ENCODE measurements at regions not wholly inside any gene's neighbourhood (a gene's known extent, or its start where the extent isn't known, plus 50 kb on each side); places are given as distances from the start of the nearest gene placed in this dataset.

DNA sequence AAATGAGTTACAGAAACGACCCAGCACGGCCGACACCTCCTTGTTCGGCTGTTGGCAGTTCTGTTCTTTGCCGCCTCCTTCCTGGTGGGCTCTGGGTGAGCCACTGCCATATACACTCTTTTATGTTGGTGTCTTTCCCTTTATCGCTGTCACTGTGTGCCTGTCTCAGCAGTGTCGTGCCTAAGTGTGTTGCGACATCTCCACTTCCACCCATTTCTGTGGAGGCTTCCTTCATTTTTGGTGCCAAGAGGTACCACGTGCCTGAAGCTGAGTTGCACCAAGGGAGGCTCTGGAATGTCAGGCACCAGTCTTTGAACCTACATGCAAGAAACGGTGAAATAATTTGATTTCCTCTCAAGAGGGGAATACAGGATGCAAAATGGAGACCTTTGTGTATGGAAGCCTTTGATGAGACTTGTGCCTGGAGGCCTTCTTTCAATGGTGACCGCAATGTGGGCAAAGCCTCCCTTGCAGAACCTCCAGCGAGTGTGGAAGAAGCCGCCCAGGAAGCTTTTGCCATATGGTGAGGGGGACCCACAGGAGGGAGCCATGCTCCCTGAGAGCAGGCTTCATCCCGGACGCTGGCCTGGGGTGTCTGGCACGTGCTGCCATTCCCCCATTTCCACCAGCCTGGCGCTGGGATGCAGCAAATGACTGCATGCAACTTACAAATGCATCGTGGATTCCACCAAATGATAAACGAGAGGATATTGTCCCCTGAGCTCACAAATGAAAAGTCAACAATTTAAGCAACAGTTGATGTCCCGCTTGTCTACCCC lies 136.2 kb downstream of the TEX29 start:
- DNase-seq, result no peak

DNA sequence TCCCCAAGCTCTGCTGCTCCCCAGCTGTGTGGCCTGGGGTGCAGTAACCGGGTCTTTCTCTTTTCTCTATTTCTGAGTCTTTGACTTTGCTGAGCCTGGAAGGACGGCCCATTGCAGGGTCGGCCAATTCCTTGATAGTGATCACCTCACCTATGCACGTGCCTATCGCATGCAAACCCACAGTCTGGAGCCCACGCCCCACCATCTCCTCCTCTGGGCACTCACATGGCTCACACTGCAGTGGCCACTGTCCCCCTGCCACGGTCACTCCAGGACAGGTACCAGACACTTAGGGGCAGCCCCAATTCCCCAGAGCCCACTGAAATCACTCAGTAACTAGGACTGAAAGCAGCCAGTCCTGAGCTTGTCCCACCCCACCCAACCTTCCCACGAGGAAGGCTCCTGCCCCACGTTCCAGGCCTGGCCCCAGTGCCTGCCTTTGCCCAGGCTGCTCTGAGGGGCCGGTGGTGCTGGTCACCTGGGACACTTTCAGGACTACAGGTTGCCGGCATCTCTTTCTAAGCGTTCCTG lies 137.6 kb downstream of the TEX29 start:
- DNase-seq, result no peak

DNA sequence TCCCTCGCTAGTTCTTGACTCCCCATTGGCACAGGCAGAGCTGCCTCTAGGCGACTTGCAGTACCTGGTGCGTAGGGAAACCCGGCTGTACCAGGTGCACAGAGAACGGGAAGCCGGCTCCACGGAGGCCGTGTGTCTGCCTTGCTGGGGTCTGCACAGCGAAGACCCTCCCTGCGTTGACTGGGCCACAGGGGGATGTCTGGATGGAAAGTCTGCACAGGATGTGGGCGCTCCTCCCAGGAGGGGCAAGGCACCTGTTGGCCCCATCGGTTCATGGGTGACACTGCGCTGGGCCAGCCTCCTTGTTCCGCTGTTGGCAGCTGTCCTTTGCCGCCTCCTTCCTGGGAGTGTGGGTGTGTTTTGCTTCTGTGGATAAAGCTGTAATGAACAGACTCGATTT lies 138.3 kb downstream of the TEX29 start:
- no peak for DNase-seq

DNA sequence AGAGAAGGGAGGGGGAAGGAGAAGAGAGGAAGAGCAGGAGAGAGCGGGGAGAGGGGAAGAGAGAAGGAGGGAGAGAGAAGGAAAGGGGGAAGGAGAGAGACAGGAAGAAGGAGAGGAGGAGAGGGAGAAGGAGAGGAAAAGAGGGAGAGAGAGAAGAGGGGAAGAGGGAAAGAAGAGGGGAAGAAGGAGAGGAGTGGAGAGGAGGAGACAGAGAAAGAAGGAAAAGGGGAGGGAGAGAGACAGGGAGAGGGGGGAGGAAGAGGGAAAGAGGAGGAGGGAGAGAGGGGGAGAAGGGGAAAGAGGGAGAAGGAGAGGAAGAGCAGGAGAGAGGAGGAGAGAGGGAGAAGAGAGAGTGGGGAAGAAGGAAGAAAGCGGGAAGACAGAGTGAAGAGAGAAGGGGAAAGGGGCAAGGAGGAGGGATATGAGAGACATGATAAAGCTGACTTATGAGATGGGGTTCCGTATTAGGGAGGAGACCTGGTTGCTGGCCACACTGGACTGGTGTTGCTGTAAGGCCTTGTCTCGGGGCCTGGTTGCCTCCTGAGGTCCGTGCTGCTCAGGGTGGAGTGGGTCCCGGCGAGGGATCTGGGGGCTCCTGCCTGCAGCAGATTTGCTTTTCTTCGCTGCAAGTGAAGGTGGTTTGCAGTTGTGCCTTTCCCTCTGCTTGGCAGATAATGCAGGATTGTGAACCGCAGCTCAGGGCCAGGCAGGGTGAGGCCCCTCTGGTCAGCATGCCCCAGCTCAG lies 139.5 kb downstream of the TEX29 start:
- no peak for DNase-seq

GRCh38 chr13:111460548-111461444 lies 140.4 kb downstream of the TEX29 start:
- peak in 1 of 2 experiments; percentile 5 for DNase-seq

GRCh38 chr13:111461445-111462149 lies 141.2 kb downstream of the TEX29 start:
- no peak for DNase-seq

- DNase-seq, result no peak
These were observed 141.9 kb downstream of the TEX29 start for GRCh38 chr13:111462221-111462764.

DNA sequence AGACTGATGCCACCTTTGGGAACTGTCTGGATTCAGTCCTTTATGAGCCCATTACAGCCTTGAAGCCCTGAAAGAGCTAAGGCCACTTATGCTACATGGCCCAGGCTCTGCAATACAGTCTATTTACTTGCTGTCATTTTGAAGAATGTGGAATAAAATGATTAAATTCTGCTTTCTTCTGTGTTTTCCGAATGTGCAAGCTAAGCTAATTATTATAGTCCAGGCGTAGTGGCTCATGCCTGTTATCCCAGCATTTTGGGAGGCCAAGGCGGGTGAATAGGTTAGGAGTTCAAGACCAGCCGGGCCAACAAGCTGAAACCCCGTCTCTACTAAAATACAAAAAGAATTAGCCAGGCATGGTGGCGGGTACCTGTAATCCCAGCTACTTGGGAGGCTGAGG lies 142.5 kb downstream of the TEX29 start:
- DNase-seq, result no peak

DNA sequence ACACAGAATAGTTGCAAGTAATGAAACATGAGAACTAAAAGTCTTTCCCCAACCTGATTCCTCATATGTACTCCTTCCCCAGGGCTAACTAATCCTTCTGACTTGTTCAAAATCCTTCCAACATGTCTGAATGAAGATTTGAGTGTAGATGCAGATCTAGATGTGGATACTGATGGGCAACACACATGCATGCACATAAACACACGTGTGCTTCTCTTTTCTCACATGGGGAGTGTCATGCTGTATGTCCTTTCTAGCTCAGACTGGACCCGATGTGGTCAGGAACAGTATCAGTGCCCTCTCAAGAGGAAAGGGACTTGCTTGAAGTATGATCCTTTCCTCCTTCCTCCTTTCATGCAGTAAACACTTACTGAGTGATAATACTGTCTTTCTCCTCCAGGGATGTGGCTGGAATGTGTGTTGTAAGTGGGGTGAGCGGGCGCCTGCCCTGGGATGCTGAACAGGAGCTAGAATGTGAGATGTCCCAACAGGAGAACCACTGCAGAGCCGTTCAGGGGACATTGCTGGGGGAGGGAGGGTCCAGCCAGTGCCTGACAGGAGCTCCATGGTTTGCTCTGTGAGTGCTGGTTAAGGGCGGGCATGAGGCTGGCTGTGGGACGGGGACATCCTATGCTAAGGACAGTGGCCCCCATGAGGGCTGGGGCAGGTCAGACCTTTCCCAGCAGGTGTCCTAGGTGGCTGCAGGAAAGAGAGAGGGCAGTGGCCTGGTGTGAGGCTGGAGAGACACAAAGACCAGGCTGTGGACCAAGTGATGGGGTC lies 146.9 kb downstream of the TEX29 start:
- DNase-seq, result no peak

GRCh38 chr13:111468037-111468959 lies 147.9 kb downstream of the TEX29 start:
- DNase-seq, result no peak

DNA sequence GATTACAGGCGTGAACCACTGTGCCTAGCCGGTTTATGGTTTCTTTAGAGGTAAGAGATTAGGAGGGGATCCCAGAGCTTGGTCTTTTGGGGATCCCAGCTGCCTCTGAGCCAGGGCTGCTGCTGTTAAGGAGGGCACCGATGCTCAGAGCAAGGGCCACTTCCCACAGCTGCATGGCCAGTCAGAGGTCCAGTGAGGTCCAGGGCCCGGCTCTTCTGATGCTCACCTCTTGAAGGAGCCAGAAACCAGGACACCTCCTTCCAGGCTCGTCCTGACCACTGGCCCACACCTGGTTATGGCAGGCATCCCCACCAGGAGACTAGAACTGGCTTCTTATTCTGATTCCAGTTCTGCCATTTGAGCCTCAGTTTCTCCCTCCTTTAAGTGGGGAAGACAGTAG lies 149.0 kb downstream of the TEX29 start:
- no peak for DNase-seq

- no peak for DNase-seq
These were observed 149.6 kb downstream of the TEX29 start for GRCh38 chr13:111469916-111470506.

DNA sequence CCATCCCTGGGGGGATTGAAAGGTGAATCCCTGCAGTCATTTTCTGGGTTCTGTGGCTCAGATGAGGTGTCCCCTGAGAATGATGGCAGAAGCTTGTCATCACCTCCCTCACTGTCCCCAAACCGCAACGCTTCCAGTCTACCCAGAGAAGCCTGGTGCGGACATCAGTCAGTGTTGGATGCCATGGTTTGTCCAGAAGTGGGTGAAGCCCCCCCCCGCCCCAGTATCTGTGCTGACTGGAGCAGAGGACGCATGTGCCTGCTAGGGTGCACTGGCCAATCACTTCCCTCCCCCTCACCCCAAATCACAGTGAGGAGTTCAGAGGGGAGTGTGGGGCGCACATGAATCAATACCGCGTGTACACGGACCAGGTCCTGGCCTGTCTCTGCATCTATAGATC lies 150.5 kb downstream of the TEX29 start:
- no peak for DNase-seq

GRCh38 chr13:111472083-111472482 lies 151.6 kb downstream of the TEX29 start:
- DNase-seq, result no peak

DNA sequence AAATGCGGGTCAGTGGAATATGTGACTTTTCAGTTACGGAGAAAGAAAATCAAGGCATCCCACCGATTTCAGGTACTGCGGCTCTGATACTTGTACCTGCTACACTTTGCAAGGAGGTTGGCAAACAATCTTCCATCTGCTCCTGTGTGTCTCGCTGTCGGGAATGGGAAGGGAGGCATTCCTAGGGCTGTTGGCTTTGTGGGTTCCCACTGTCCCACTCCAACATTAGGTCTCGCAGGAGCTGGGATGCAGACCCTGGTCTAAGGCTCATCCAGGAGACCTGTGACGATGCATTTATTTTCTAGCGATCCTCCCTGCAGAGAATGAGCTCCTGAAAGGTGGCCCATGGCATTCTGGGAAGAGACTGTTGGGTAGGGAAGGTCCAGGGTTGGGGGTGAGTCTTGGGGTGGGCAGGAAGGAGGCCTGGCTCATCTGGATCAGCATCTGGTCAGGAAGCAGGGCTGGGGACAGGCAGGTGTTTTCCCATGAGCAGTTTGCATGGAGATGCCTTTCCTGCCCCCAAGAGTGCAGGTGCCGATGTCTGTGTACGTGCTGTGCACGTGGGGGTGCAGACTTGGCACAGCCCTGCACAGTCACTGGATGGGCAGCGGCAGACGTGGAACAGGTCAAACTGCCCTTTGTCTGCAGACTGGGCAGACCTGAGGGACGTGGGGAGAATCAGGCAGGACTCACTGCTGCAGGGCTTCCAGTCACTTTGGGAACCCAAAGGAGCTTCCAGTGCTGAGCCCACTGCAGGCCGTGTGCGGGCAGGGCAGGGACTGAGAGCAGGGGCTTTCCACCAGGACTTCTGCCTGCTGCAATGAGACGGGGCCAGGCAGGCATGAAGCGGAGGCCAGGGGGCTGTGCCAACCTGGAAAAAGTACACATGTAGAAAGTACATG lies 152.4 kb downstream of the TEX29 start:
- DNase-seq, result no peak

DNA sequence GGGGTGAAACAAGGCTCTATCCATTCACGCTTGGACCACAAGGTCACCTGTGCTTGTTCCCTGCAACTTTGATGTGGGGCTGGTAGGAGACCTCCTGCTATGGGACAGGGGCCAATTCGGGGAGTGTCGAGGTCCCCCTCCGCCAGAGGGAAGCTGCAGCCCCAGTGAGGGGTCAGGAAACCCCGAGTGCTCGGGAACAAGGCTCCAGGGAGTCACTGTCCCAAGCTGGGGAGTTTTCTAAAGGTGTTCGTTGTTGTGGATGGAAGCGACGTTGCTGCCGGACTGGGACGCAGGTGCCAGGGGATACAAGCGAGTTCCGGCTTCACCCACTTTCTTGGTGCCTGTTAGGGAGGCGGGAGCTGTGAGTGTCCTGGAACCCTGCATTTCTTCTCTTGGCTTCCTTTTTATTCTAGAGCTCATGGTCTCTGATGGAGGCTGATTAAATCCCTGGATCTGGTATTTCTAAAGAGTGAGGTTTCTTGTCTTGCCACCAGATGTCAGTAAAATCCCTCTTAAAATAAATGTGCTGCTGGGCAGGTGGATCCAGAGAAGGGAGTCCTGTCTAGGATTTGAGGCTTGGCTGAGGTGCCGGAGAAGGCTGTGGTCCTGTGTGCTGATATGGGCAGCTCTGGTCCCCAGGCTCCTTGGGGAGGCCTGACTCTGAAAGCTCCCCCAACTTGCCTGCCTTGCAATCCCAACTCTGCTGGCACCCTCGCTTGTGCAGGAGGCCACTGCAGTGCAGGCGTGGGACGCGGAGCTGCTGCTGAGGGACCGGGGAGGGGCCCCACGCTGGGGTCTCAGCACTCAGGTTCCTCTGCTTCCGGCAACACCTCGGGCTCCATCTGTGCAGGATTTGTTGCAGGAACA lies 153.9 kb downstream of the TEX29 start:
- no peak for DNase-seq

GRCh38 chr13:111475488-111475887 lies 155.0 kb downstream of the TEX29 start:
- no peak for DNase-seq

- DNase-seq, result no peak
These were observed 155.8 kb downstream of the TEX29 start for GRCh38 chr13:111476197-111476596.

Measured in activated CD4-positive, alpha-beta T cell treated with anti-CD3 and anti-CD28 coated beads, Interleukin-2, amount 50 U/mL, for 48 hours (primary cell).